Loucy (cell line): ENCODE measurements at regions not wholly inside any gene's neighbourhood (a gene's known extent, or its start where the extent isn't known, plus 50 kb on each side); places are given as distances from the start of the nearest gene placed in this dataset.

Experiments used
- H2AFZ ChIP-seq: fragments of 200-600 bp; sonication (generic); 2 replicates; pipeline ENCODE4 v1.6.0; 2016; ENCODE audit warnings: antibody characterized with exemption, mild to moderate bottlenecking, low read length, moderate library complexity
- H3F3A ChIP-seq: fragments of 200-600 bp; 2 replicates; pipeline ENCODE4 v1.6.0; 2016; ENCODE audit warnings: antibody characterized with exemption, low read depth, mild to moderate bottlenecking
- H3K27me3 ChIP-seq: fragments of 200-600 bp; sonication (generic); 2 replicates; pipeline ENCODE4 v1.6.1; 2014; ENCODE audit warnings: low read length, mild to moderate bottlenecking; ENCODE audit not compliant: insufficient read depth, poor library complexity, severe bottlenecking
- H3K36me3 ChIP-seq: fragments of 200-600 bp; sonication (generic); 2 replicates; pipeline ENCODE4 v1.6.1; 2016; ENCODE audit warnings: low read length; ENCODE audit not compliant: insufficient read depth
- H3K4me1 ChIP-seq: fragments of 200-600 bp; sonication (generic); 2 replicates; pipeline ENCODE4 v1.5.1; 2014; ENCODE audit warnings: low read length, mild to moderate bottlenecking; ENCODE audit not compliant: insufficient read depth, poor library complexity, severe bottlenecking
- H3K4me2 ChIP-seq: fragments of 200-600 bp; sonication (generic); 2 replicates; pipeline ENCODE4 v1.6.0; 2014; ENCODE audit warnings: antibody characterized with exemption, low read length, low read depth, mild to moderate bottlenecking; ENCODE audit not compliant: poor library complexity, severe bottlenecking
- H3K4me3 ChIP-seq: fragments of 200-600 bp; sonication (generic); 2 replicates; pipeline ENCODE4 v1.5.1; 2014; ENCODE audit warnings: low read length, mild to moderate bottlenecking, mixed read lengths; ENCODE audit not compliant: poor library complexity, severe bottlenecking
- H3K79me2 ChIP-seq: fragments of 200-600 bp; sonication (generic); 2 replicates; pipeline ENCODE4 v1.6.1; 2014; ENCODE audit warnings: low read length; ENCODE audit not compliant: insufficient read depth
- H3K9ac ChIP-seq: fragments of 200-600 bp; sonication (generic); 2 replicates; pipeline ENCODE4 v1.6.0; 2014; ENCODE audit warnings: mild to moderate bottlenecking, low read depth, low read length, moderate library complexity; ENCODE audit not compliant: poor library complexity, severe bottlenecking
- H3K9me2 ChIP-seq: fragments of 200-600 bp; sonication (generic); replicated peaks from 2 replicates; pipeline ENCODE4 v1.6.1; 2016; ENCODE audit warnings: low read depth, low read length, mixed read lengths
- H3K9me3 ChIP-seq: fragments of 200-600 bp; sonication (generic); 2 replicates; pipeline ENCODE4 v1.6.1; 2014; ENCODE audit warnings: mild to moderate bottlenecking, antibody characterized with exemption, low read length, low read depth; ENCODE audit not compliant: insufficient read depth
- H4K20me1 ChIP-seq: fragments of 200-600 bp; sonication (generic); 2 replicates; pipeline ENCODE4 v1.6.0; 2014; ENCODE audit warnings: antibody characterized with exemption, low read length, mild to moderate bottlenecking; ENCODE audit not compliant: insufficient read depth, poor library complexity, severe bottlenecking
- EZH2phosphoT487 ChIP-seq: fragments of 200-600 bp; IDR thresholded peaks from 2 replicates; pipeline ENCODE4 v1.6.1; 2018; ENCODE audit warnings: antibody characterized with exemption, mild to moderate bottlenecking, moderate library complexity, borderline replicate concordance
- TF ChIP-seq, protein P1 (sequence below): fragments of 200-600 bp; sonication (generic); conservative IDR thresholded peaks from 2 replicates; pipeline ENCODE4 v1.5.1; 2014; ENCODE audit warnings: mild to moderate bottlenecking, antibody characterized with exemption, low read length

GRCh38 chr3:82791241-82791640, 1029.8 kb upstream of the GBE1 start:
- Histone ChIP-seq H2AFZ (no peak overlapping the region), H3K9me3 (no peaks in the 10 kb centered on the region)
- TF ChIP-seq EZH2phosphoT487: no peak
- TF ChIP-seq, protein P1, sequence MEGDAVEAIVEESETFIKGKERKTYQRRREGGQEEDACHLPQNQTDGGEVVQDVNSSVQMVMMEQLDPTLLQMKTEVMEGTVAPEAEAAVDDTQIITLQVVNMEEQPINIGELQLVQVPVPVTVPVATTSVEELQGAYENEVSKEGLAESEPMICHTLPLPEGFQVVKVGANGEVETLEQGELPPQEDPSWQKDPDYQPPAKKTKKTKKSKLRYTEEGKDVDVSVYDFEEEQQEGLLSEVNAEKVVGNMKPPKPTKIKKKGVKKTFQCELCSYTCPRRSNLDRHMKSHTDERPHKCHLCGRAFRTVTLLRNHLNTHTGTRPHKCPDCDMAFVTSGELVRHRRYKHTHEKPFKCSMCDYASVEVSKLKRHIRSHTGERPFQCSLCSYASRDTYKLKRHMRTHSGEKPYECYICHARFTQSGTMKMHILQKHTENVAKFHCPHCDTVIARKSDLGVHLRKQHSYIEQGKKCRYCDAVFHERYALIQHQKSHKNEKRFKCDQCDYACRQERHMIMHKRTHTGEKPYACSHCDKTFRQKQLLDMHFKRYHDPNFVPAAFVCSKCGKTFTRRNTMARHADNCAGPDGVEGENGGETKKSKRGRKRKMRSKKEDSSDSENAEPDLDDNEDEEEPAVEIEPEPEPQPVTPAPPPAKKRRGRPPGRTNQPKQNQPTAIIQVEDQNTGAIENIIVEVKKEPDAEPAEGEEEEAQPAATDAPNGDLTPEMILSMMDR: no peak

GRCh38 chr3:82790307-82791097, 1029.1 kb upstream of the GBE1 start:
- no peaks in the 10 kb centered on the region for H4K20me1 ChIP-seq
- H3K36me3 ChIP-seq: no peaks in the 10 kb centered on the region
- H3K4me3 ChIP-seq: no peak overlapping the region
- no peaks in the 10 kb centered on the region for H3K27me3 ChIP-seq
- H3K4me2 ChIP-seq: no peak overlapping the region
- no peak overlapping the region for H3K9ac ChIP-seq
- no peaks in the 10 kb centered on the region for H3K79me2 ChIP-seq
- H2AFZ ChIP-seq: no peak overlapping the region
- no peaks in the 10 kb centered on the region for H3K4me1 ChIP-seq
- H3K9me2 ChIP-seq: no peaks in the 10 kb centered on the region
- H3K9me3 ChIP-seq: no peaks in the 10 kb centered on the region
- TF ChIP-seq, protein P1: no peak
- TF ChIP-seq EZH2phosphoT487: no peak
- no peaks in the 10 kb centered on the region for H3F3A ChIP-seq

More at GRCh38 chr3:82791241-82791640, 1029.8 kb upstream of the GBE1 start:
- Histone ChIP-seq H3K27me3 (no peaks in the 10 kb centered on the region), H3K4me1 (no peaks in the 10 kb centered on the region), H3K4me3 (no peak overlapping the region), H3K4me2 (no peak overlapping the region), H3K36me3 (no peaks in the 10 kb centered on the region), H4K20me1 (no peaks in the 10 kb centered on the region), H3F3A (no peaks in the 10 kb centered on the region), H3K9me2 (no peaks in the 10 kb centered on the region), H3K9ac (no peak overlapping the region), H3K79me2 (no peaks in the 10 kb centered on the region)

DNA sequence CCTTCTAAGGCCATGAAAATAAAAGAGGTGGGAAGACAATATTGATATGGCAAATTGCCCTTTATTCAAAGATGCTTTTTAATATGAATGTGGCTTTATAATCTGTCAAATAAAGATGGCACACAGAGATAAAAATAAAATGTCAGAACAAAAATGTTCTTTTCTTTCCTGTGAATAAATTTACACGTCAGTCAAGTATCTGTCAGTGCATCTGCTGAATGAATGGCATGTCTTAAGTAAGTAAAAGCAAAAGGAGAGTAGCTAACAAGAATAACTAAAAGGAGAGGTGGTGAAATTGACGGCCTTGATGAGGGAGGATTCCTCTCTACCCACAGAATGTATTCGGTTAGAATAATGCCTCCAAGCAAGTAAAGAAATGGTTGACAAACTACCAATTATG, 1021.7 kb upstream of the GBE1 start:
- no peaks in the 10 kb centered on the region for H3K27me3 ChIP-seq
- H4K20me1 ChIP-seq: no peaks in the 10 kb centered on the region
- H3K36me3 ChIP-seq: no peaks in the 10 kb centered on the region
- H3K4me3 ChIP-seq: no peak overlapping the region
- no peak overlapping the region for H2AFZ ChIP-seq
- H3K4me2 ChIP-seq: no peak overlapping the region
- no peaks in the 10 kb centered on the region for H3K9me3 ChIP-seq
- no peaks in the 10 kb centered on the region for H3K4me1 ChIP-seq
- TF ChIP-seq, protein P1: no peak
- no peak for TF ChIP-seq EZH2phosphoT487
- H3K79me2 ChIP-seq: no peaks in the 10 kb centered on the region
- no peaks in the 10 kb centered on the region for H3F3A ChIP-seq
- H3K9ac ChIP-seq: no peak overlapping the region
- H3K9me2 ChIP-seq: no peaks in the 10 kb centered on the region
